Activated CD8-positive, alpha-beta T cell treated with anti-CD3 and anti-CD28 coated beads for 36 hours (primary cell): ENCODE measurements at regions not wholly inside any gene's neighbourhood (a gene's known extent, or its start where the extent isn't known, plus 50 kb on each side); places are given as distances from the start of the nearest gene placed in this dataset.

Experiments
- ATAC-seq: fragments of 200-7000 bp; cut with Tn5 transposase; one replicate; pipeline ENCODE4 v1.10.0; 2021; ENCODE audit warnings: mild to moderate bottlenecking, moderate library complexity
- CTCF ChIA-PET: fragments of 350-600 bp; sonication (Branson Sonifier 250); formaldehyde crosslinking; loops from one replicate; lab custom pipeline; 2021; ENCODE audit warnings: antibody characterized with exemption; lab: Charles Lee
- POLR2A ChIA-PET: fragments of 350-600 bp; sonication (Branson Sonifier 250); formaldehyde crosslinking; loops from one replicate; lab custom pipeline; 2021; ENCODE audit warnings: antibody characterized with exemption; lab: Charles Lee
- DNase-seq: peaks from one replicate; pipeline ENCODE4 v3.0.0-alpha.2; 2020
- H3K27ac Mint-ChIP-seq: one replicate; pipeline ENCODE4 v1.8.0; 2021; ENCODE audit warnings: mild to moderate bottlenecking, mixed read lengths
- H3K27me3 Mint-ChIP-seq: one replicate; pipeline ENCODE4 v1.8.0; 2021; ENCODE audit warnings: mixed read lengths
- H3K36me3 Mint-ChIP-seq: one replicate; pipeline ENCODE4 v1.8.0; 2021; ENCODE audit warnings: low read depth, mixed read lengths
- H3K4me1 Mint-ChIP-seq: one replicate; pipeline ENCODE4 v1.8.0; 2021; ENCODE audit warnings: low read depth, mixed read lengths
- H3K4me3 Mint-ChIP-seq: one replicate; pipeline ENCODE4 v1.8.0; 2021; ENCODE audit warnings: mild to moderate bottlenecking, moderate library complexity, mixed read lengths
- H3K9me3 Mint-ChIP-seq: one replicate; pipeline ENCODE4 v1.8.0; 2021; ENCODE audit warnings: mixed read lengths
- CTCF ChIP-seq: fragments of 200-600 bp; IDR thresholded peaks from one replicate; pipeline ENCODE4 v1.8.0; 2022; ENCODE audit warnings: antibody characterized with exemption, mild to moderate bottlenecking
- intact Hi-C: fragments of 100-400 bp; cut with micrococcal nuclease; formaldehyde crosslinking; loops from one replicate; pipeline ENCODE4 v1.10.0; 2022

DNA sequence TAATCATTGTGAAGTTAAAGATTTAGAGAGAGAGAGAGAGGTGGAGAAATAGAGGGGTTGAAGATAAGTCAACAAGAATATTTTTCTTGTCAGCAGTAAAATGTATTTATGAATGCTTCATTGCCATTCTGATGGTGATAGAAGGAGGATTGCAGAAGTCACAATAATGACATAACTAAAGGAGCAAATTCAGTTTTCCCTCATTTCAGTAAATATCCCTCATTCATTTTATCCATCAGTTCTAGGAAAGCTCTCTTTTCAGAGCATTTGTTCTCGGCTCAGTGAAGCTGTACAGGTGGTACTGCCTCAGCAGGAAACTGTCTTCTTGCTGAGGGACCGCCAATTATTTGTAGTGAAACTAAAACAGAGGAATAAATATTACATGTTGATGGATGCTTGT, 681.4 kb downstream of the CETN3 start:
- DNase-seq, result no peak
- TF ChIP-seq CTCF, result no peak
- intact Hi-C loops, result no loop called here
- Mint-ChIP-seq H3K4me3 (no peak overlapping the region), H3K9me3 (peaks cover 1% of the 10 kb centered on the region), H3K27me3 (no peaks in the 10 kb centered on the region), H3K36me3 (no peaks in the 10 kb centered on the region), H3K4me1 (no peaks in the 10 kb centered on the region), H3K27ac (no peak overlapping the region)
- no peak for ATAC-seq
- ChIA-PET POLR2A (no interaction called here), CTCF (no interaction called here)

DNA sequence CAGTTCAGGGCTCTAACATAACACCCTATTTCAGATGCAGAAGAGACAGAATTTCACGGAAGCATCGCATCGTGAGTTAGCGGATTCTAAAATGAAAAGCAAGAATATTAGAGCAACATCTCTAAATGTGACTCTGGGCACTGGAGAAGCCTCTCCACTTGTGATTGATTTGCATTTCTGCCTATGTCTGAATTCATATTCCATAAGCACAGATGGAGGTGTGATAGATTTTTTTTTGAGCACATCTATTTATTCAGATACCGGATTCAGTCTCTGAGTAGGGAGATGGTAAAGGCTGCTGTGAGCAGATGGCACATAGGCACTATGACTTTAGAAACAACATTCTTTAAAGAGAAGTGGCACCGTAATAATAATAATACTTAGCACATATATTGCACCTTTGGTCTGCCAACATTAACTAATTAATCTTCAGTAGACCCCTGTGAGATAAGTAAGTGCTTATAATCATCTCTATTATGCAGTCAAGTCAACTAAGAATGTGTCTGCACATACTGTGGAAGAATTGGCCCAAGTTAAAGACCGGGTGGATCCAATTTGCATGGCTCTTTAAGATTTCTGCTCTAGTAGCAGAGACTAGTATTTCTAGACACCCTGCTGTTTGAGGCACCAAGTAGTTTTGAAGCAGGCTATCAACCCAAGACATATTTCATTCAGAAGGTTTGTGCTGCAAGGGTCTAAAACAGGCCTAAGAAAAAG, 685.0 kb downstream of the CETN3 start:
- Mint-ChIP-seq H3K4me3 (no peak overlapping the region), H3K27me3 (no peaks in the 10 kb centered on the region), H3K27ac (no peak overlapping the region), H3K4me1 (no peaks in the 10 kb centered on the region), H3K36me3 (no peaks in the 10 kb centered on the region), H3K9me3 (peaks cover 2% of the 10 kb centered on the region)
- TF ChIP-seq CTCF, result no peak
- CTCF ChIA-PET, result no interaction called here
- DNase-seq, result no peak
- no peak for ATAC-seq
- POLR2A ChIA-PET, result no interaction called here
- intact Hi-C loops, result no loop called here

DNA sequence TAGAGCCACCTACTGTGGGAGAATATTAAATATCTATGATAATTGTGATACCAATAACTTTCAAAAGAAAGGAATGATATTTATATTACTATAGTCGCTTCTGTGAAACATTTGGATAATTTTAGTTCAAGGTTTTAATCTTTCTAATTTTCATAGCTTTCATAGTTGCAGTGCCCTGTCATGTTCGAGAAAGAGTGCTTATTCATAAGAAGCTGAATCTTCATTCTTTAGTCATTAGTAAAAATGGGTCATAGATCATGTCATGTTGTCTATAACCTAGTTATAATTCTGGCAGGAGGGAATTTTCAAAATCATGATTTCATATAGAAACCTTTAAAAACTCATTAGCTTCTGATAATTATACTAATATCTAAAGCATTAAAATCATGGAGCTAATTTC, 685.6 kb downstream of the CETN3 start:
- H3K9me3 Mint-ChIP-seq, result peaks cover 2% of the 10 kb centered on the region
- no peak overlapping the region for H3K27ac Mint-ChIP-seq
- H3K27me3 Mint-ChIP-seq, result no peaks in the 10 kb centered on the region
- CTCF ChIA-PET, result no interaction called here
- no peak overlapping the region for H3K4me3 Mint-ChIP-seq
- intact Hi-C loops, result no loop called here
- TF ChIP-seq CTCF, result no peak
- H3K36me3 Mint-ChIP-seq, result no peaks in the 10 kb centered on the region
- ATAC-seq (no peak), DNase-seq (no peak)
- no peaks in the 10 kb centered on the region for H3K4me1 Mint-ChIP-seq
- POLR2A ChIA-PET, result no interaction called here

DNA sequence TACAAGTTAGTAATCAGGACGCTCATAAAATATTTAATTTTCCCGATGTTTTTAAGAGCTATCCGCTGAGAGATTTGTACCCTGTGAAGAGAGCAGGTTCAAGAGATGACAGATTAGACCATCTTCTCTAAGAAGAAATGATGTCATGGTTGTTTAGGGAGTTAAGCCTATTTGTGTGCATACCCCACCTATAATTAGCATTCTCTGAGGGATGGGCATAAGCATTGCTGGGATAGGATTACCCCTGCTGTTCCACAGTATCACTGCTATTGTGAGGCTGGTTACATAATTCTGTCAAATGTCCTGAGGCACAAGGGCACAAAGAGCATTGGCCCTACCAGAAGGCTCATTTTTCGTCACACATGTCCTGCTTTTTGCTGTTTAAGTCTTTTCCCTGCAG, 687.0 kb downstream of the CETN3 start:
- no peak for TF ChIP-seq CTCF
- Mint-ChIP-seq H3K27ac (no peak overlapping the region), H3K27me3 (no peaks in the 10 kb centered on the region), H3K9me3 (peaks cover 2% of the 10 kb centered on the region), H3K4me1 (no peaks in the 10 kb centered on the region), H3K4me3 (no peak overlapping the region), H3K36me3 (no peaks in the 10 kb centered on the region)
- DNase-seq (no peak), ATAC-seq (no peak)
- intact Hi-C loops, result no loop called here
- POLR2A ChIA-PET, result no interaction called here
- CTCF ChIA-PET, result no interaction called here

- Mint-ChIP-seq H3K27me3 (no peaks in the 10 kb centered on the region), H3K4me3 (no peak overlapping the region), H3K27ac (no peak overlapping the region), H3K9me3 (peaks cover 2% of the 10 kb centered on the region), H3K36me3 (no peaks in the 10 kb centered on the region), H3K4me1 (no peaks in the 10 kb centered on the region)
- ChIA-PET CTCF (no interaction called here), POLR2A (no interaction called here)
- no peak for ATAC-seq
- no peak for DNase-seq
- no peak for TF ChIP-seq CTCF
- intact Hi-C loops, result no loop called here
These were observed 687.6 kb downstream of the CETN3 start for GRCh38 chr5:89721931-89722330.
